Breast epithelium (tissue), 4 donors: ENCODE measurements at regions not wholly inside any gene's neighbourhood (a gene's known extent, or its start where the extent isn't known, plus 50 kb on each side); places are given as distances from the start of the nearest gene placed in this dataset.

Experiments
- DNase-seq, 2 donors: peaks; one replicate each; pipeline ENCODE4 v3.0.0-alpha.2; 2019; ENCODE audit warnings: low spot score in 2 of 2
- H3K27ac ChIP-seq, 2 donors: fragments of 200-600 bp; sonication (generic) in 1 of 2; one replicate each; pipeline ENCODE4 v1.5.1; 2016 to 2019; ENCODE audit warnings: mild to moderate bottlenecking in 1 of 2
- H3K27me3 ChIP-seq, 2 donors: fragments of 200-600 bp; sonication (generic) in 1 of 2; one replicate each; pipeline versions ENCODE4 v1.5.1 to v1.6.0; 2017 to 2019; ENCODE audit warnings: control low read depth in 1 of 2, mild to moderate bottlenecking in 1 of 2
- H3K36me3 ChIP-seq: fragments of 200-600 bp; one replicate; pipeline ENCODE4 v1.5.1; 2019
- H3K4me1 ChIP-seq, 2 donors: fragments of 200-600 bp; sonication (generic); one replicate each; pipeline ENCODE4 v1.5.1; 2016 to 2019; ENCODE audit warnings: control low read depth in 1 of 2
- H3K4me3 ChIP-seq, 3 donors: fragments of 200-600 bp; sonication (generic); 1 replicate in 2 of 3; 2 replicates in 1 of 3; pipeline ENCODE4 v1.5.1; 2016 to 2019; ENCODE audit warnings: mild to moderate bottlenecking in 3 of 3, moderate library complexity in 2 of 3
- H3K9me3 ChIP-seq, 2 donors: fragments of 200-600 bp; sonication (generic) in 1 of 2; one replicate each; pipeline ENCODE4 v1.5.1; 2016 to 2019; ENCODE audit warnings: control low read depth in 1 of 2
- CTCF ChIP-seq, 3 donors: fragments of 450-650 bp; IDR thresholded peaks; one replicate each; pipeline ENCODE4 v1.5.1; 2016 to 2017; ENCODE audit warnings: antibody characterized with exemption in 3 of 3, mild to moderate bottlenecking in 3 of 3, moderate library complexity in 3 of 3
- POLR2A ChIP-seq: fragments of 450-650 bp; IDR thresholded peaks from one replicate; pipeline ENCODE4 v1.6.1; 2016; ENCODE audit warnings: antibody characterized with exemption, mild to moderate bottlenecking, moderate library complexity
- POLR2AphosphoS5 ChIP-seq, 3 donors: sonication (generic); formaldehyde crosslinking; IDR thresholded peaks; one replicate each; pipeline ENCODE4 v1.6.1; 2017; ENCODE audit warnings: antibody characterized with exemption in 3 of 3
- intact Hi-C: fragments of 100-400 bp; cut with DNase I; formaldehyde crosslinking; loops from one replicate; pipeline ENCODE4 v1.15.1; 2023; ENCODE audit warnings: low total_unique reads

- intact Hi-C loops, result no loop called here
- Histone ChIP-seq H3K4me3 (no peak overlapping the region), H3K27me3 (no peaks in the 10 kb centered on the region), H3K36me3 (no peaks in the 10 kb centered on the region), H3K27ac (no peak overlapping the region), H3K9me3 (no peaks in the 10 kb centered on the region), H3K4me1 (no peaks in the 10 kb centered on the region)
- no peak for DNase-seq
- TF ChIP-seq POLR2A (no peak), POLR2AphosphoS5 (IDR thresholded peaks at IDR 0.05) (no peak)
These were observed 285.9 kb downstream of the NDUFA10 start for GRCh38 chr2:239739206-239739605.

GRCh38 chr2:239738159-239738558 is 287.0 kb downstream of the NDUFA10 start:
- Histone ChIP-seq H3K36me3 (no peaks in the 10 kb centered on the region), H3K27me3 (no peaks in the 10 kb centered on the region), H3K27ac (no peak overlapping the region), H3K9me3 (no peaks in the 10 kb centered on the region), H3K4me1 (no peaks in the 10 kb centered on the region), H3K4me3 (no peak overlapping the region)
- TF ChIP-seq CTCF (IDR thresholded peaks at IDR 0.05) (no peak), POLR2AphosphoS5 (IDR thresholded peaks at IDR 0.05) (no peak), POLR2A (no peak)
- DNase-seq, result no peak
- intact Hi-C loops, result no loop called here

GRCh38 chr2:239737144-239737463 is 288.0 kb downstream of the NDUFA10 start:
- no peak for TF ChIP-seq POLR2AphosphoS5 (IDR thresholded peaks at IDR 0.05)
- no peak for TF ChIP-seq CTCF (IDR thresholded peaks at IDR 0.05)
- TF ChIP-seq POLR2A, result no peak
- intact Hi-C loops, result no loop called here
- no peaks in the 10 kb centered on the region for H3K36me3 ChIP-seq
- H3K9me3 ChIP-seq, result no peaks in the 10 kb centered on the region
- H3K4me3 ChIP-seq, result no peak overlapping the region
- no peak overlapping the region for H3K27ac ChIP-seq
- no peak for DNase-seq
- no peaks in the 10 kb centered on the region for H3K4me1 ChIP-seq
- H3K27me3 ChIP-seq, result no peaks in the 10 kb centered on the region

GRCh38 chr2:239736358-239737143 is 288.6 kb downstream of the NDUFA10 start:
- Histone ChIP-seq H3K9me3 (no peaks in the 10 kb centered on the region), H3K27ac (no peak overlapping the region), H3K4me3 (no peak overlapping the region), H3K27me3 (no peaks in the 10 kb centered on the region), H3K4me1 (no peaks in the 10 kb centered on the region), H3K36me3 (no peaks in the 10 kb centered on the region)
- intact Hi-C loops, result no loop called here
- no peak for DNase-seq
- TF ChIP-seq POLR2AphosphoS5 (IDR thresholded peaks at IDR 0.05) (no peak), CTCF (IDR thresholded peaks at IDR 0.05) (no peak), POLR2A (no peak)

- Histone ChIP-seq H3K27ac (no peak overlapping the region), H3K4me3 (no peak overlapping the region), H3K9me3 (no peaks in the 10 kb centered on the region), H3K4me1 (no peaks in the 10 kb centered on the region), H3K36me3 (no peaks in the 10 kb centered on the region), H3K27me3 (peaks cover 0 to 5% of the 10 kb centered on the region in 2 donors)
- no peak for DNase-seq
- TF ChIP-seq POLR2A (no peak), POLR2AphosphoS5 (IDR thresholded peaks at IDR 0.05) (no peak), CTCF (IDR thresholded peaks at IDR 0.05) (no peak)
- intact Hi-C loops, result no loop called here
These were observed 289.2 kb downstream of the NDUFA10 start for GRCh38 chr2:239735829-239736357.
